ENCODE measurements at regions not wholly inside any gene's neighbourhood (a gene's known extent, or its start where the extent isn't known, plus 50 kb on each side); places are given as distances from the start of the nearest gene placed in this dataset.
"Not testable (repeated sequence)": the region's sequence is repeated elsewhere in the genome, so short reads cannot be mapped to it uniquely, and the experiment has no call there.

DNA sequence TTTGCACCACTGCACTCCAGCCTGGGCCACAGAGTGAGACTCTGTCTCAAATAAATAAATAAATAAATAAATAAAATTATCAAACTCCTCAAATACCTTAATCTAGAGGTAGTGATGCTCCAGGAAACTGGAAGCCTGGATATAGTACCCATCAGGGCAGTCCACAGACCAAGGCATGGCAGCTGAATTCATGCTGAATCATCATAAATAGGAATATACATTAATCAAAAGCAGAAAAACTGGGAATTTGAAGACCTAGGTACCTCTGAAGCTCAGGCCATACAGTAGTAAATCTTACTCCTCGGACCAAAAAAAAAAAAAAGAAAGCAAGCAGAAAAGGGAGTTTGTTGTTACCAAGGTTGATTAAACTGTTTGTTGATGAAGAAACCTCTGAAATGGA is 184.2 kb upstream of the CHODL start:
- no peak for DNase-seq (ENCODE audit: extremely low spot score)
- whole genome bisulfite sequencing: 77% methylated on average over 1 of the region's 1 CpG
- Histone ChIP-seq H3K27ac (ENCODE audit: low read depth) (no peak overlapping the region), H3K4me1 (ENCODE audit: insufficient read depth) (no peaks in the 10 kb centered on the region), H3K4me3 (ENCODE audit: low read depth, low read length) (no peak overlapping the region), H3K36me3 (ENCODE audit: insufficient read depth) (no peaks in the 10 kb centered on the region)

DNA sequence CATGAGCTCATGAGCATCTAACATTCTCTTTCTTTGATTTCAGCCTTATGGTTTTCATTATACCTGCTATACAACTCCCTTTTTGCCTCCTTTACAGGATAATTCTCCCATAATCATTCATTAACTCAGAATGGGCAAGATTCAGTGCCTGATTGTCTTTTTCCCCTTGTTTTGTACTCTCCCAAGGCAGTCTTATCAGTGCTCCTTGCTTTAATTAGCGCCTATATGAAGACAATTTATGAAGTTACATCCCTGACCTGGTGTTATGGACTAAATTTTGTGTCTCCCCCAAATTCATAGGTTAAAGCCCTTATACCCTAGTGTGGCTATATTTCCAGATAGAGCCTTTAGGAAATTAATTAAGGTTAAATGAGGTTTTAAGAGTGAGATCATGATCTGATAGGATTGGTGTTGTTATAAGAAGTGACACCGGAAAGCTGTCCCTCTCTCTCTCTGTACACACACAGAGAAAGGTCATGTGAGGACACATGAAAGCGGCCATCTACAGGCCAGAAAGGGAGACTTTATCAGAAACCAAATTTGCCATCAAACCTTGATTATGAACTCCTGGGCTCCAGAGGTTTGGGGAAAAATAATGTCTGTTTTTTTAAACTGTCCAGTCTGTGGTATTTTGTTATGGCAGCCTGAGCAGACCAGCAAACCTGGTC is 185.8 kb upstream of the CHODL start:
- WGBS: 87% methylated on average over 3 of the region's 3 CpGs
- H3K36me3 ChIP-seq (ENCODE audit: insufficient read depth): no peaks in the 10 kb centered on the region
- H3K4me3 ChIP-seq (ENCODE audit: low read depth, low read length): no peak overlapping the region
- no peak for DNase-seq (ENCODE audit: extremely low spot score)
- H3K27ac ChIP-seq (ENCODE audit: low read depth): no peak overlapping the region
- H3K4me1 ChIP-seq (ENCODE audit: insufficient read depth): no peaks in the 10 kb centered on the region

DNA sequence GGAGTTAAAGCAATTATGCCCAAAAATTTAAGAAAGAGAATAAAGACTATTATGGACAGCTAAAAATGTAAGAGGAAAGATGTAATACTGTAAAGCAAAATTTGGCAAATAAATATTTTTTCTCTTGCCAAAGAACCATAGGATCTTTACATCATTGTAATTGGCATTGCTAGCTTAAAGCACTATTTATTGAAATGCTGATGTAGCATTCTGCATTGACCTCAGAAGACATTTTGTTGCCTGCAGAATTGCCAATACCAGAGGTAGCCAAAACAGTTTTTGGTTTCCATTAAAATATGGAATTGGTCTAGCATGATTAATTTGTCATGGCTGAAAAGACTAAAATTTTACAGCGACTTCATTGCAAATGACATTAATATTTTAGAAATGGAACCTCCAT is 191.5 kb upstream of the CHODL start:
- Histone ChIP-seq H3K36me3 (ENCODE audit: insufficient read depth) (no peaks in the 10 kb centered on the region), H3K4me3 (ENCODE audit: low read depth, low read length) (no peak overlapping the region), H3K27ac (ENCODE audit: low read depth) (no peak overlapping the region), H3K4me1 (ENCODE audit: insufficient read depth) (no peaks in the 10 kb centered on the region)
- no peak for DNase-seq (ENCODE audit: extremely low spot score)
- 93% methylated on average over 1 of the region's 1 CpG for WGBS

DNA sequence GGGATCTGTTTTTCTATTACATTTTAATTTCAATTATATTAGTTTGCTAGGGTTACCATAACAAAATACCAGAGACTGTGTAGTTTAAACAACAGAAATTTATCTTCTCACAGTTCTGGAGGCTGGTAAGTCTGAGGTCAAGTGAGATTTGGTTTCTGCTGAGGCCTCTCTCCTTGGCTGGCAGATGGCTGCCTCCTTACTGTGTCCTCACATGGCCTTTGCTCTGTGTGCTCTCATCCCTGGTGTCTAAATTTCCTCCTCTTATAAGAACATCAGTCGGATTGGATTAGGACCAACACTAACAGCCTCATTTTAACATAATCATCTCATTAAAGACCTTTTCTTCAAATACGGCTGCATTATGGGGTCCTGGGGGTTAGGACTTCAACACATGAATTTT is 195.2 kb upstream of the CHODL start:
- H3K36me3 ChIP-seq (ENCODE audit: insufficient read depth): no peaks in the 10 kb centered on the region
- 85% methylated on average over 2 of the region's 2 CpGs for WGBS
- no peak for DNase-seq (ENCODE audit: extremely low spot score)
- no peak overlapping the region for H3K27ac ChIP-seq (ENCODE audit: low read depth)
- H3K4me1 ChIP-seq (ENCODE audit: insufficient read depth): no peaks in the 10 kb centered on the region
- H3K4me3 ChIP-seq (ENCODE audit: low read depth, low read length): no peak overlapping the region

DNA sequence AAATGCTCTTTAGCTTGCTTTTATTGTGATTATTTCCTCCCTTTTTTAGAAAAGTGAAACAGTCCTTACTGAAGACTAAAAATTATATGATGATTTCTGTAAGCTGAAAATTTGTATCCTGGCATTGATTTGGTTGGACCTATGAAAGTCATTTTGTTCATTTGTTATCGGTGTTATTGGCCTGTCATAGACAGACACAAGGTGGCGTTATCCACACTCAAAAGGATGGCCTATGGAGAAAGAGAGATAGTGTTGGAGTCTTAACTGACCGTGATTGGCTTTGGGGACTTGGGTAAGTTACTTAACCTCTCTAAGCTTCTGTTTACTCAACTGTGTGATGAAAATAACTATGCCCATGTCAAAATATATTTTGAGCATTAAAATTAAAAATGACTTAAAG is 203.6 kb upstream of the CHODL start:
- WGBS: 22% methylated on average over 3 of the region's 3 CpGs
- H3K4me3 ChIP-seq (ENCODE audit: low read depth, low read length): no peak overlapping the region
- DNase-seq (ENCODE audit: extremely low spot score): no peak
- no peak overlapping the region for H3K27ac ChIP-seq (ENCODE audit: low read depth)
- H3K36me3 ChIP-seq (ENCODE audit: insufficient read depth): no peaks in the 10 kb centered on the region
- no peaks in the 10 kb centered on the region for H3K4me1 ChIP-seq (ENCODE audit: insufficient read depth)

DNA sequence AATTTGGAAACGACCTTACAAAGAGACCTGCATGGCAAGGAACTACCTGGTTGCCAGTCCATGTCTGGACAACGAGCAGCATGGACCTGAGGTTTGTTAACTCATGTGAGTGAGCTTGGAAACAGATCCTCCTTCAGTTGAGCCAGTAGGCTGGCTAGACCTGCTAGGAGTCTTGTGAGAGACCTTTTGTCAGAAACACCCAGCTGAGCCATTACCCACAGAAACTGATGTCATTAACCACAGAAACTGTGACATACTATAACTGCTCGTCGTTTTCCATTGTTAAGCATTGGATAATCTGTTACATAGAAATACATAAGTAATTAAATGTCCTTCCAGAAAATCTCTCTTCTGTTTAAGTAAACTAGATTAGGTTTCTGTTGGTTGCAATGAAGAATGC is 211.1 kb upstream of the C21orf91 start:
- no peaks in the 10 kb centered on the region for H3K4me1 ChIP-seq (ENCODE audit: insufficient read depth)
- no peaks in the 10 kb centered on the region for H3K36me3 ChIP-seq (ENCODE audit: insufficient read depth)
- 86% methylated on average over 4 of the region's 4 CpGs for WGBS
- DNase-seq (ENCODE audit: extremely low spot score): no peak
- no peak overlapping the region for H3K27ac ChIP-seq (ENCODE audit: low read depth)
- no peak overlapping the region for H3K4me3 ChIP-seq (ENCODE audit: low read depth, low read length)

DNA sequence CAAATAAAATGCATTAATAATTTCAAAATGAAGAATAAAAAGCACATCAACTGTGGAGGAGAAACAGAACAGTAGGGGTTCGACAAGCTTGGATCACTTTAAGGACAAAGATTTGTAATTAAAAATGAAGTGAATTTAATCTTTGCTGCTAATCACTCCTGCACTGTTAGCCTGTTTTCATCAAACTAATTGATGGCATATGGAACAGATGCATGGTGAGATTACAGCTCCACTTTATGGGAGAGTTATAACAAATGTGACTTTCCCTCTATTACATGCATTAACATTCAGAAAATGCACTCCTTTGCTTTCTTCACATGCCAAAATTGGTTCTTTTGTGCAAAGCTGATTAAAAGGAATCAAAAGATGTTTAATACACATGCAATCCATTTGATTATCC is 207.2 kb upstream of the C21orf91 start:
- Histone ChIP-seq H3K4me1 (ENCODE audit: insufficient read depth) (no peaks in the 10 kb centered on the region), H3K36me3 (ENCODE audit: insufficient read depth) (no peaks in the 10 kb centered on the region), H3K4me3 (ENCODE audit: low read depth, low read length) (no peak overlapping the region), H3K27ac (ENCODE audit: low read depth) (no peak overlapping the region)
- no peak for DNase-seq (ENCODE audit: extremely low spot score)
- WGBS: 1% methylated on average over 1 of the region's 1 CpG

DNA sequence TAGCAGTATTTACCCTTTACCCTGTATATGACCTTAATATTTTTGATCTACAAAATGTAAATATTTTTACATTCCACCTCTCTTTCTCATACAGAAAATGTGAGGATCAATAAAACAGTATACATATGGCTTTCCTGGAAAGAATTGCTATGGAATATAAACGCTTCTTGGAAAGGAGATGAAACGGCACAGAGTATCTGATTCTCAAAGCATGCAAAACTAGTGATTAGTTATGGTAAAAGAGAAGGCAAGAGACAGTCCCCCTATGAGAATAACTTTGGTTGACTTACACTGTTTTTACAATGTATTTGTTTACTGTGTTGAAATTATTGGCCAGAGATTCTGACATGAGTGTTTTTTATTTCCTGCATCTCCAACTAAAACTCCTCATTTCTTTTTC is 204.6 kb upstream of the C21orf91 start:
- no peaks in the 10 kb centered on the region for H3K4me1 ChIP-seq (ENCODE audit: insufficient read depth)
- H3K36me3 ChIP-seq (ENCODE audit: insufficient read depth): no peaks in the 10 kb centered on the region
- no peak overlapping the region for H3K27ac ChIP-seq (ENCODE audit: low read depth)
- no peak for DNase-seq (ENCODE audit: extremely low spot score)
- no peak overlapping the region for H3K4me3 ChIP-seq (ENCODE audit: low read depth, low read length)
- WGBS: 35% methylated on average over 2 of the region's 2 CpGs

DNA sequence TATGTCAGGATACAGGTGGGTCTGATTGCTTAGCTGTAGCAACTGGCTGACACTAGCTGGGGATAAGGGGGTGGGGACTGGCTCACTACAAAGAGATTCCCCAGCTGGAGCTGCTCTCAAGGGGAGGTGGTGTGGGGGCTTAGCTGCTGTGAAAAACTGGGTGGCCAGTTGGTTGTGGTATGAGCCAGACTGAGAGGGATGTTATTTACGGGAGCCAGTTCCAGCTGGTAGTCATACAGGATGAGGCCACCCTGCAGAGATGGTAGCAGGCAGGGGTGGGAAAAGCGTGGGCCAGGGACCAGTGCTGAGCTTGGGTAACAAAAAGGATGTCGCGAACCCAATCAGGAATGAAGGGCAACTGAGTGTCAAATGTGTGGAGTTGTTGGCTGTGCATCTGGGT is 204.0 kb upstream of the C21orf91 start:
- Histone ChIP-seq H3K4me3 (ENCODE audit: low read depth, low read length) (no peak overlapping the region), H3K4me1 (ENCODE audit: insufficient read depth) (no peaks in the 10 kb centered on the region), H3K27ac (ENCODE audit: low read depth) (no peak overlapping the region), H3K36me3 (ENCODE audit: insufficient read depth) (no peaks in the 10 kb centered on the region)
- WGBS: 75% methylated on average over 4 of the region's 4 CpGs
- DNase-seq (ENCODE audit: extremely low spot score): no peak

DNA sequence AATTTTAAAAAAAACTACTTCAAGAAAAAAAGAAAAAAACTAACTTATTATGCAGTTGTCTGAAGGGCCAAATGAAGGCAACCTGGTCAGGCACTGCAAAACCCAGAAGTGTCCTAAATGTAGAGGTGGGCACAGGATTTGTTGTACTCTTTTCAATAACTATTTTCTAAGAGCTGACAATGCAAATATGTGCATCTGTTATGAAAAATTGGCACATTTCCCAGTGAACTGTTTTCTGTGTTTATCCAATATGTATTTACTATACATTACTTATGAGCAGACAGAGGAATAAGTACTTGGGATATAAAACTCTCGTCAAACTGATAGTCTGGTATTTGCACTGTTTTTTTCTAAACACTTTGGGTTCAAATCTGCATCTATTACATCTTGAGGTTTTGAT is 188.0 kb upstream of the C21orf91 start:
- no peak for DNase-seq (ENCODE audit: extremely low spot score)
- 25% methylated on average over 1 of the region's 1 CpG for WGBS
- Histone ChIP-seq H3K27ac (ENCODE audit: low read depth) (no peak overlapping the region), H3K4me3 (ENCODE audit: low read depth, low read length) (no peak overlapping the region), H3K4me1 (ENCODE audit: insufficient read depth) (no peaks in the 10 kb centered on the region), H3K36me3 (ENCODE audit: insufficient read depth) (no peaks in the 10 kb centered on the region)

DNA sequence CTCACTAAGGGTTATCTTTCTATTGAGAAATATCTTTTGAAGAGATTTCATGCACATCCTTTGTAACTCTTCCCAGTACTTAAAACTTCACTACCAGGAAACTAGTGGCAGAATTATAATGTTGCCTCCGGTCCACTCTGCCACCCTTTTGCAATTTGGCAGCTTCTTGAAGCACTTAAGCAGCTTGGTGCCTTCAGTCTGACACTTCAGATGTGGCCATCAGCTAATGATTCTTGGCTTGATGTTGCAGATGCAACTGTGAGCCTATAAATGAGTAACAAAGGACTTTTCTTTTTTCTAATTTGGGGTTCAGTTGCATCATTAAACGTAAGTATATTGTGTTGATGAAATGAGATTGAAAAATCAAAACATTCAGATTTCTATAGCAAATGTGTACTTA is 187.5 kb upstream of the C21orf91 start:
- no peak for DNase-seq (ENCODE audit: extremely low spot score)
- WGBS: 35% methylated on average over 2 of the region's 2 CpGs
- no peaks in the 10 kb centered on the region for H3K36me3 ChIP-seq (ENCODE audit: insufficient read depth)
- H3K4me1 ChIP-seq (ENCODE audit: insufficient read depth): no peaks in the 10 kb centered on the region
- H3K27ac ChIP-seq (ENCODE audit: low read depth): no peak overlapping the region
- H3K4me3 ChIP-seq (ENCODE audit: low read depth, low read length): no peak overlapping the region

DNA sequence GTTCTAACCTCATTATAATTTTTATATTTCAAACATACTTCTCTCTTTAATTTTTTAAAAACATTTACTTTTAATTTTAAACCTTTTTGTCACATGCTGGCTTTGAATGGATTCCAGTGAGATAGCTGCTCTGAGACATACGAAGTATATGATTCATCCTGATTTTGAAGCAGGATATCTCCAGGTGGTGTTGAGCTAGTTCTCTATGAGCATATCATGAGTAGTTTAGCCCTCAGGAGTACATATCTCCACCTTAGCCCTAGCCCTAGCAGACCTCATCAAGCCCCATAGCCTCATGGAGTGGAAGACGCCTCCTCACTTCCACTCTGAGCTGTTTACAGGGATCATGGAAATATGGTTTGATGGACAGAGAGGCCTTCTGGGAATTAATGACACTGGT is 183.2 kb upstream of the C21orf91 start:
- Histone ChIP-seq H3K27ac (ENCODE audit: low read depth) (no peak overlapping the region), H3K4me1 (ENCODE audit: insufficient read depth) (no peaks in the 10 kb centered on the region), H3K4me3 (ENCODE audit: low read depth, low read length) (no peak overlapping the region), H3K36me3 (ENCODE audit: insufficient read depth) (no peaks in the 10 kb centered on the region)
- DNase-seq (ENCODE audit: extremely low spot score): no peak
- 90% methylated on average over 2 of the region's 2 CpGs for WGBS

DNA sequence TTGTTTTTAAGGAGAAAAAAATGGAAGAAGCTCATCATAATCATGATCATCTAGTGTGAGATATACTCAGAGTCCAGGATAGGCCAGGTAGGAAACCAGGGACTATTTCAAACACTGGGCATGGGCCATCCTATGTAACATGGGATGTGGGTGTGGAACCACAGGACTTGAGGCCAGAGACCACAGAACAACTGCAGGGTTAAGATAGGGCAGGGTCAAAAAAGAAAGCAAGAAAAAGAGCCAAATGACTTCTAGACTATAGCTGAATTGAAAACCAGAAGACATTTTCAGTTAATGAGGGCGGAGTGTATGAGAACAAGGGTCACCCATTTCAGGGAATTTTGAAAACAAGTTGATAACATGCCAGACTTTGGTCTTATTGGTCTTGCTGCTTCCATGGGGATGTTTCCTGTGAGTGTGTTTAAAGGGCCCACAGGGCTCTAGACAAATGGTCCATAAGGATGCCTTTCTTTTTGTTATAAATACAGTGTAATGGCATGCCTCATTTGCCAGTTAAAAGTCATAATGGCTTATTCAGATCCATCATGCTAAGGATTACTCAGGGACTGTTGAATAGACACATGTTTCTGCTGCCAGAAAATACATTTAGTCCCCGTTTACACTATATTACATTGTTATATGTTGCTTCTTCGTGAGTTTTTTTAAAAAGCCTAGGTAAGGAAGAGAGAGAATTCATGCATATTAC is 182.0 kb upstream of the C21orf91 start:
- Histone ChIP-seq H3K4me1 (ENCODE audit: insufficient read depth) (no peaks in the 10 kb centered on the region), H3K4me3 (ENCODE audit: low read depth, low read length) (no peak overlapping the region), H3K27ac (ENCODE audit: low read depth) (no peak overlapping the region), H3K36me3 (ENCODE audit: insufficient read depth) (no peaks in the 10 kb centered on the region)
- DNase-seq (ENCODE audit: extremely low spot score): no peak
- 71% methylated on average over 3 of the region's 3 CpGs for WGBS

DNA sequence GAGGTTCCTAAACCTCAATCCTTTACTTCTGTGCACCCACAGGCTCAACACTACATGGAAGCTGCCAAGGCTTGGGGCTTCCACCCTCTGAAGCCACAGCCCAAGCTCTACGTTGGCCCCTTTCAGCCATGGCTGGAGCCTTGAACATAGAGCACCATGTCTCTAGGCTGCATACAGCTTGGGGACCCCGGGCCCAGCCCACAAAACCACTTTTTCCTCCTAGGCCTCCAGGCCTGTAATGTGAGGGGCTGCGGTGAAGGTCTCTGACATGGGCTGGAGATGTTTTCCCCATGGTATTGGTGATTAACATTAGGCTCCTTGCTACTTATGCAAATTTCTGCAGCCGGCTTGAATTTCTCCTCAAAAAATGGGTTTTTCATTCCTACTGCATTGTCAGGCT is 179.4 kb upstream of the C21orf91 start:
- not testable (repeated sequence) for H3K36me3 ChIP-seq (ENCODE audit: insufficient read depth); H3K27ac ChIP-seq (ENCODE audit: low read depth); DNase-seq (ENCODE audit: extremely low spot score); H3K4me1 ChIP-seq (ENCODE audit: insufficient read depth); H3K4me3 ChIP-seq (ENCODE audit: low read depth, low read length)
- 92% methylated on average over 4 of the region's 4 CpGs for WGBS
